Transverse colon (tissue), 4 donors: ENCODE measurements at regions not wholly inside any gene's neighbourhood (a gene's known extent, or its start where the extent isn't known, plus 50 kb on each side); places are given as distances from the start of the nearest gene placed in this dataset.
A peak's percentile ranks its signal among the peaks of the same experiment; 100 is the strongest.

Experiments used
- DNase-seq: peaks from one replicate; pipeline ENCODE4 v3.0.0-alpha.2; 2019
- H3K27ac ChIP-seq, 4 donors: fragments of 200-600 bp; sonication (generic); 2 replicates each; pipeline ENCODE4 v1.5.1; 2016 to 2018; ENCODE audit warnings: inconsistent platforms in 4 of 4
- H3K27me3 ChIP-seq: fragments of 200-600 bp; sonication (generic); 2 replicates; pipeline ENCODE4 v1.5.1; 2017; ENCODE audit warnings: inconsistent platforms
- H3K36me3 ChIP-seq, 4 donors: fragments of 200-600 bp; sonication (generic); 2 replicates each; pipeline ENCODE4 v1.5.1; 2017 to 2019; ENCODE audit warnings: inconsistent platforms in 4 of 4
- H3K4me1 ChIP-seq, 4 donors: fragments of 200-600 bp; sonication (generic); 2 replicates each; pipeline ENCODE4 v1.5.1; 2017 to 2020; ENCODE audit warnings: inconsistent platforms in 4 of 4
- H3K4me3 ChIP-seq, 4 donors: fragments of 200-600 bp; sonication (generic); 1 replicate in 1 of 4; 2 replicates in 3 of 4; pipeline versions ENCODE4 v1.5.1 to v1.6.1; 2017 to 2019; ENCODE audit warnings: inconsistent platforms in 4 of 4
- H3K9me3 ChIP-seq, 2 donors: fragments of 200-600 bp; sonication (generic); 2 replicates each; pipeline ENCODE4 v1.5.1; 2017 to 2019; ENCODE audit warnings: inconsistent platforms in 2 of 2
- CTCF ChIP-seq, 5 experiments: fragments of 200-600 bp in 3 of 5; fragments of 450-650 bp in 2 of 5; sonication (generic) in 3 of 5; IDR thresholded peaks; 1 replicate in 2 of 5; 2 replicates in 3 of 5; pipeline ENCODE4 v1.5.1; 2016 to 2017; ENCODE audit warnings: antibody characterized with exemption in 5 of 5, inconsistent platforms in 3 of 5, mild to moderate bottlenecking in 2 of 5, moderate library complexity in 1 of 5
- EP300 ChIP-seq: sonication (generic); formaldehyde crosslinking; IDR thresholded peaks from one replicate; pipeline ENCODE4 v1.6.1; 2017; ENCODE audit warnings: antibody characterized with exemption, low read depth
- POLR2A ChIP-seq: fragments of 450-650 bp; IDR thresholded peaks from one replicate; pipeline ENCODE4 v1.6.1; 2016; ENCODE audit warnings: antibody characterized with exemption, mild to moderate bottlenecking, moderate library complexity
- POLR2AphosphoS5 ChIP-seq, 3 donors: sonication (generic); formaldehyde crosslinking; IDR thresholded peaks; one replicate each; pipeline ENCODE4 v1.6.1; 2016; ENCODE audit warnings: antibody characterized with exemption in 3 of 3
- WGBS, 2 donors: methylation state at CpG; one replicate each; pipeline ENCODE4 v1.1.5; 2018; ENCODE audit warnings: low coverage in 1 of 2; 5-methylcytosine and 5-hydroxymethylcytosine counted together
- in situ Hi-C, 4 donors: fragments of 200-750 bp; cut with MboI; loops; one replicate each; pipeline versions ENCODE4 v1.15.0 to v1.15.1; 2017; ENCODE audit warnings: low sequenced_read_pairs in 3 of 4, low pct_ligation_motif_present in 1 of 4, low pct_unique_long_range_greater_than_20kb in 1 of 4
- intact Hi-C: fragments of 100-400 bp; cut with DNase I; formaldehyde crosslinking; loops from one replicate; pipeline ENCODE4 v1.15.1; 2023; ENCODE audit warnings: low total_unique reads

DNA sequence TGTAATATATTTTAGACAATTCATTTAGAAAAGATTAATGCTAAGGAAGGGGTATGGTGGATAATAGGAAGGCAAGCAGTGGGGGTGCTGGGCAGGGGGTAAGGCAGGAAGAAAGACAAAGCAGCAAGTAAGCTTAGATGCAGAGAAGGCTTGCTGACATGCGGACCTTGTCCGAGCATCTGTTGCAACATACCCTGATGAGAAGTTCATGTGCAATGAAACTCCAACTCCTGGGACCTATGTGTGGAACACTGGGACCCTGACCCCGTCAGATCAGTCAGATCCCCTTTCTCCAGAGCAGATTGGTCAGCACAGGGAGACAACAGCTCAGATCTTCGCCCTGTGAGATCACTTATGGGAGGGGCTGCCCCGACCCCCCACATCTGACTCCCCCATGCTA is 71.3 kb upstream of the ZNF599 start:
- WGBS, 2 donors: 70 to 77% methylated on average over 2 to 5 of the region's 5 CpGs
- TF ChIP-seq EP300: no peak
- no peaks in the 10 kb centered on the region for H3K36me3 ChIP-seq
- no peak overlapping the region for H3K4me3 ChIP-seq
- in situ Hi-C loops: no loop called here
- H3K27me3 ChIP-seq: no peaks in the 10 kb centered on the region
- no peaks in the 10 kb centered on the region for H3K4me1 ChIP-seq
- no peak overlapping the region for H3K27ac ChIP-seq
- DNase-seq: no peak
- H3K9me3 ChIP-seq: no peaks in the 10 kb centered on the region
- intact Hi-C loops: no loop called here

DNA sequence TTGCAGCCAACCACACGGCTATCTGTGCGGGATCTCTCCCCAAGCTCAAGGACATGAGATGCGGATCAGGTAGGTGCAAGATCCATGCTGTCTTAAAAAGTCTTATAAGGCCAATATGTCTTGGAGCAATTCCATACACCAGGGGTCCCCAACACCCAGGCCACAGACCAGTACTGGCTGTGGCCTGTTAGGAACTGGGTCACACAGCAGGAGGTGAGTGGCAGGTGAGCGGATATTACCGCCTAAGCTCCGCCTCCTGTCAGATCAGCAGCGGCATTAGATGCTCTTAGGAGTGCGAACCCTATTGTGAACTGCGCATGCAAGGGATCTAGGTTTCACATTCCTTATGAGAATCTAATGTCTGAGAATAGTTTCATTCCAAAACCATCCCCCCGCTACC is 68.8 kb upstream of the ZNF599 start:
- TF ChIP-seq CTCF (IDR thresholded peaks at IDR 0.05) (no peak), POLR2AphosphoS5 (IDR thresholded peaks at IDR 0.05) (no peak)
- Histone ChIP-seq H3K4me3 (no peak overlapping the region), H3K27ac (no peak overlapping the region), H3K4me1 (peaks cover 0 to 21% (median 9%) of the 10 kb centered on the region in 4 donors), H3K36me3 (no peaks in the 10 kb centered on the region), H3K27me3 (no peaks in the 10 kb centered on the region), H3K9me3 (no peaks in the 10 kb centered on the region)
- in situ Hi-C loops (no loop called here), intact Hi-C loops (no loop called here)
- WGBS, 2 donors: 60 to 88% methylated on average over 1 to 10 of the region's 10 CpGs
- DNase-seq: no peak

DNA sequence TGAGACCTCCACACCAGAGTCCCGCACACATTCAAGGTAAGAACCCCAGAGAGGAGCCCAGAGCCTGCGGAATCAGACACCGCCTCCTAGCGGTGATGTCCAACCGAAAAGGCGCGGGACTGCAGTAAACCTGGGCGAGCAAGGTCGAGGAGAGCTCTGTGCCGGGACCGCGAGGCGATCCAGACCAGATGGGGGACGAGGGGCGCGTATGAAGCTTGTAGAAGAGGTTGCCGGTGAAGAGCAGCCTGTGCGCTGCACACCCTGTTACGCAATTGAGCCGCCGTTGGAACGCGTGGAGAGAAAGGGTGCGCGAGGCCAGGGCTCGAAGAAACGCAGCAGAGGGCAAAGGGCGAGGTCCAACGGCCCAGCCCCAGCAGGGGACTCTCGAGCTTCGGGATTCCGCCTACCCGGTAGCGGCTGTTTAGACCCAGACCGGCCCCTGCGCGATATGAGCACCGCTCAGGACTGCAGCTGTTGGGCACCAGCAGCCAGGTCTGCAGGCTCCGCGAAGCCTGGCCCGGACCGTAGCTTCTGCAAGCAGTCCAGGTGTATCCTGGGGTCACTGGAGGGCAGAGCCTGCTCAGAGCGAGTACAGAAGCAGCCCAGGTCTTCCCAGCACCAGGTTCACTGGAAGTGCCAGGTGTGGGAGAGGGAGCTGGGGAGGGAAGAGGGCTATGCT is 65.9 kb upstream of the ZNF599 start:
- Histone ChIP-seq H3K36me3 (no peaks in the 10 kb centered on the region), H3K4me1 (peaks cover 0 to 21% (median 9%) of the 10 kb centered on the region in 4 donors), H3K9me3 (no peaks in the 10 kb centered on the region), H3K27ac (no peak overlapping the region), H3K4me3 (peak overlapping the region in 1 of 4 donors; percentile 21), H3K27me3 (no peaks in the 10 kb centered on the region)
- intact Hi-C loops (no loop called here), in situ Hi-C loops (no loop called here)
- peak in 3 of 5 experiments; percentile 18 to 34 (median 32) for TF ChIP-seq CTCF (IDR thresholded peaks at IDR 0.05)
- no peak for TF ChIP-seq EP300
- TF ChIP-seq POLR2AphosphoS5 (IDR thresholded peaks at IDR 0.05): no peak
- no peak for TF ChIP-seq POLR2A
- DNase-seq: peak; percentile 31
- 14% methylated on average over 42 of the region's 43 CpGs; no CpG with 5 or more reads in 1 of the 2 donors for WGBS, 2 donors

GRCh38 chr19:34838248-34838647 is 65.2 kb upstream of the ZNF599 start:
- DNase-seq: no peak
- WGBS, 2 donors: 57% methylated on average over 6 of the region's 6 CpGs; no CpG with 5 or more reads in 1 of the 2 donors
- peak overlapping the region in 1 of 4 donors; percentile 21 for H3K4me3 ChIP-seq

More at GRCh38 chr19:34838248-34838647, 65.2 kb upstream of the ZNF599 start:
- no peaks in the 10 kb centered on the region for H3K27me3 ChIP-seq
- intact Hi-C loops: no loop called here
- in situ Hi-C loops: no loop called here
- no peaks in the 10 kb centered on the region for H3K9me3 ChIP-seq
- peak in 1 of 5 experiments; percentile 13 for TF ChIP-seq CTCF (IDR thresholded peaks at IDR 0.05)
- no peak for TF ChIP-seq POLR2AphosphoS5 (IDR thresholded peaks at IDR 0.05)
- H3K27ac ChIP-seq: peak overlapping the region in 2 of 4 donors; percentile 15 to 38
- H3K36me3 ChIP-seq: no peaks in the 10 kb centered on the region
- H3K4me1 ChIP-seq: peaks cover 0 to 21% (median 9%) of the 10 kb centered on the region in 4 donors
